ENCODE measurements at regions not wholly inside any gene's neighbourhood (a gene's known extent, or its start where the extent isn't known, plus 50 kb on each side); places are given as distances from the start of the nearest gene placed in this dataset.

DNA sequence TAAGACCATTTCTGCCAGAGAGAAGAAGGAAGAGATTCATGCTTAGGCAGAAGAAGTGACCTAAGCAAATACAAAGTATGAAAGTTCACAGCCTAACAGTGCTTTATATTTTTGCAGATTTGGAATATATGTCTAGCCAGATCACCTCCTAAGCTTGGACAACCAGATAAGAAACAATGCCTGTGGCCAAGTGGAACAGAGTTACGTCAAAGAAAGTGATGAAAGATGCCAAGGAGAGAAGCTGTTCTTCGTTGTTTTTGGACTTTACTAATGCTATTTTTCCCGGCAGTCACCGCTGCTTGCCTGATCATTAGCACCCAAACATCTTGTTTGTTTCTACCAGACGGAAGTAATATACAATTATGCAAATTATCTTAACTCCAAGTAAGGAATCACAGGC lies 489.2 kb upstream of the C1orf87 start:
- Histone ChIP-seq H3K27me3 (ENCODE audit: control insufficient read depth, insufficient read depth, low read length) (no peaks in the 10 kb centered on the region), H3K36me3 (ENCODE audit: control insufficient read depth, insufficient read depth, low read length) (no peaks in the 10 kb centered on the region), H3K4me3 (ENCODE audit: low read depth, low read length) (no peak overlapping the region)
- no peak for DNase-seq (ENCODE audit: low read depth)
- POLR2A ChIA-PET, result no interaction called here
- CTCF ChIA-PET, result interaction anchor here (0.8 to 1.1 kb wide), 2 partner anchors 9 to 21 kb away, joined by 3 read pairs; no protein-coding TSS in a partner anchor
- TF ChIP-seq, protein P1, sequence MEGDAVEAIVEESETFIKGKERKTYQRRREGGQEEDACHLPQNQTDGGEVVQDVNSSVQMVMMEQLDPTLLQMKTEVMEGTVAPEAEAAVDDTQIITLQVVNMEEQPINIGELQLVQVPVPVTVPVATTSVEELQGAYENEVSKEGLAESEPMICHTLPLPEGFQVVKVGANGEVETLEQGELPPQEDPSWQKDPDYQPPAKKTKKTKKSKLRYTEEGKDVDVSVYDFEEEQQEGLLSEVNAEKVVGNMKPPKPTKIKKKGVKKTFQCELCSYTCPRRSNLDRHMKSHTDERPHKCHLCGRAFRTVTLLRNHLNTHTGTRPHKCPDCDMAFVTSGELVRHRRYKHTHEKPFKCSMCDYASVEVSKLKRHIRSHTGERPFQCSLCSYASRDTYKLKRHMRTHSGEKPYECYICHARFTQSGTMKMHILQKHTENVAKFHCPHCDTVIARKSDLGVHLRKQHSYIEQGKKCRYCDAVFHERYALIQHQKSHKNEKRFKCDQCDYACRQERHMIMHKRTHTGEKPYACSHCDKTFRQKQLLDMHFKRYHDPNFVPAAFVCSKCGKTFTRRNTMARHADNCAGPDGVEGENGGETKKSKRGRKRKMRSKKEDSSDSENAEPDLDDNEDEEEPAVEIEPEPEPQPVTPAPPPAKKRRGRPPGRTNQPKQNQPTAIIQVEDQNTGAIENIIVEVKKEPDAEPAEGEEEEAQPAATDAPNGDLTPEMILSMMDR (IDR thresholded peaks at IDR 0.05; ENCODE audit: insufficient read depth, low read depth, low read length), result no peak

DNA sequence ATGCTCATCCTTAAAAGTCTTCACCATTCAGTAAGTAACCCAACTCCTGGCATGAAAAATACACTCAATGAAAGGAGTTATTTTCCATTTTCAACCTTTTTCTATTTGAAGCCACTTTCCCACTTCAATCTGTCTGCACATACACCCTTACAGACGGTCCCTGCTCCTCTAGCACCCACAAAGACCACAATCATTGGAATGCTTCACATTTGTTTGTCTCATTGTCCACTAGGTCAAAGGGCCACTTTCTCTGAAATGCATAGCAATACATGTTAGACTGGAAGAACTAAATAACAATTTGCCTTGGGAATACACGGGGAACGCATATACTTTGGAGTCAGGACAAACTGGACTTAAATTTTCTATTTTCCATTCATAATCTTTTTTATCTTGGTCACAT lies 487.1 kb upstream of the C1orf87 start:
- Histone ChIP-seq H3K27me3 (ENCODE audit: control insufficient read depth, insufficient read depth, low read length) (no peaks in the 10 kb centered on the region), H3K36me3 (ENCODE audit: control insufficient read depth, insufficient read depth, low read length) (no peaks in the 10 kb centered on the region), H3K4me3 (ENCODE audit: low read depth, low read length) (no peak overlapping the region)
- no peak for DNase-seq (ENCODE audit: low read depth)
- CTCF ChIA-PET, result no interaction called here
- POLR2A ChIA-PET, result no interaction called here
- TF ChIP-seq, protein P1 (IDR thresholded peaks at IDR 0.05; ENCODE audit: insufficient read depth, low read depth, low read length), result no peak

DNA sequence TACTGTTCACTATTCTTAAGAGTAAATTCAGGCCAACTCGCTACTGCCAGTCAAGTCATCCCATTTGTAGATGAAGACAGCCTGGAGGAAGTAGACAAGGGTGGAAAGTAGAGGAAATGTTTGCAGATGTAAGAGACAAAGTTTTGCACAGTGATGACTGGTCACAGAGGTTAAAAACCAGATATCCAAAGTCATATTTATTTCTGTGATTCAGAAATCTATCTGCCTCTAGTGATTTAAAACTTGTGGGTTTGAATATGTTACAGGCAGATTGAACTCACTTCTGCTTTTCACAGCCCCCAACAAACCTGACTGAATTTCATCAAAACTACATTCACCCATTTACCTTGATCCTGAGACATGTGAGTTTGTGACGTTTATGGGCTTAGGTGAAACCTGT lies 484.7 kb upstream of the C1orf87 start:
- Histone ChIP-seq H3K36me3 (ENCODE audit: control insufficient read depth, insufficient read depth, low read length) (no peaks in the 10 kb centered on the region), H3K27me3 (ENCODE audit: control insufficient read depth, insufficient read depth, low read length) (no peaks in the 10 kb centered on the region), H3K4me3 (ENCODE audit: low read depth, low read length) (no peak overlapping the region)
- ChIA-PET CTCF (no interaction called here), POLR2A (no interaction called here)
- TF ChIP-seq, protein P1 (IDR thresholded peaks at IDR 0.05; ENCODE audit: insufficient read depth, low read depth, low read length), result no peak
- DNase-seq (ENCODE audit: low read depth), result no peak

DNA sequence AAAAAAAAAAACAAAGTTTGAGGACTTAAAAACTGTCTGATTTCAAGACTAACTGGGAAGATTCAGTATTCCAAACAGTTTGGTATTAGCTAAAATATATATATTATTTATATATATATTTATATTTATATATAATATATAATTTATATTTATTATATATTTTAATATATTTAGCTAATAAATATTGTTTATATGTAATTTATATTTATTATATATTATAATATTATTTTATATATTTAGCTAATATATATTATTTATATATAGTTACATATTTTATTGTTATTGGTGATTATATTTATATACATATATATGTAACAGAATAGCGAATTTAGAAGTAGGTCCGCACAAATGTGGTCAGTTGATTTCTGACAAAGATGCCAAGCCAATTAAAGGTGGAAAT lies 480.2 kb upstream of the C1orf87 start:
- POLR2A ChIA-PET, result no interaction called here
- no peak for DNase-seq (ENCODE audit: low read depth)
- no peaks in the 10 kb centered on the region for H3K36me3 ChIP-seq (ENCODE audit: control insufficient read depth, insufficient read depth, low read length)
- H3K27me3 ChIP-seq (ENCODE audit: control insufficient read depth, insufficient read depth, low read length), result no peaks in the 10 kb centered on the region
- no peak overlapping the region for H3K4me3 ChIP-seq (ENCODE audit: low read depth, low read length)
- TF ChIP-seq, protein P1 (IDR thresholded peaks at IDR 0.05; ENCODE audit: insufficient read depth, low read depth, low read length), result no peak
- CTCF ChIA-PET, result interaction anchor here (0.7 kb wide), 1 partner anchor 9 kb away, joined by 3 read pairs; no protein-coding TSS in a partner anchor

DNA sequence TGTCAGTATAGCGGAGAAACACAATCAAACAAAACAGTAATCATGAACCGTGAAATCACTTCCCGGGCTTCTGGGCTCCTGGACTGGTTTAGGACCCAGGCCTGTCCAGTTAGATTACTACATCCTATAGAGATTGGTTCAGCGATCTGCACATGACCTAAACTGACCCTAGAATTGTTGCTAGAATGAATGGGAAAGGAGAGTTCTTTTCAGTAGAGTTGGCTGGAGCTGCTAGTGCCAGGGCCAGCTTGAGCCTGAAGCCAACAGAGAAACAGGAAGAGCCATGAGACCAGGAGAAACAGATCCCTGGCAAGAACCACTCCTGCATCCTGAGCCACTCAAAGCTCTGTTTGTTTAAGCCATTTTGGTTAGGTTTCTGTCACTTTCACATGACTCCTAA lies 474.3 kb upstream of the C1orf87 start:
- DNase-seq (ENCODE audit: low read depth), result no peak
- ChIA-PET POLR2A (no interaction called here), CTCF (no interaction called here)
- Histone ChIP-seq H3K4me3 (ENCODE audit: low read depth, low read length) (no peak overlapping the region), H3K27me3 (ENCODE audit: control insufficient read depth, insufficient read depth, low read length) (no peaks in the 10 kb centered on the region), H3K36me3 (ENCODE audit: control insufficient read depth, insufficient read depth, low read length) (no peaks in the 10 kb centered on the region)
- TF ChIP-seq, protein P1 (IDR thresholded peaks at IDR 0.05; ENCODE audit: insufficient read depth, low read depth, low read length), result no peak
